Activated CD4-positive, alpha-beta memory T cell treated with anti-CD3 and anti-CD28 coated beads for 36 hours (primary cell): ENCODE measurements at regions not wholly inside any gene's neighbourhood (a gene's known extent, or its start where the extent isn't known, plus 50 kb on each side); places are given as distances from the start of the nearest gene placed in this dataset.

ENCODE experiments used
- CTCF ChIA-PET: fragments of 350-600 bp; sonication (Branson Sonifier 250); formaldehyde crosslinking; loops from one replicate; lab custom pipeline; 2021; ENCODE audit warnings: antibody characterized with exemption, inconsistent platforms; lab: Charles Lee
- POLR2A ChIA-PET: fragments of 350-600 bp; sonication (Branson Sonifier 250); formaldehyde crosslinking; loops from one replicate; lab custom pipeline; 2021; ENCODE audit warnings: antibody characterized with exemption; lab: Charles Lee
- DNase-seq: peaks from one replicate; pipeline ENCODE4 v3.0.0-alpha.2; 2020
- H3K27ac Mint-ChIP-seq: one replicate; pipeline ENCODE4 v1.8.0; 2021; ENCODE audit warnings: mixed read lengths
- H3K27me3 Mint-ChIP-seq: one replicate; pipeline ENCODE4 v1.8.0; 2021; ENCODE audit warnings: mixed read lengths
- H3K36me3 Mint-ChIP-seq: one replicate; pipeline ENCODE4 v1.8.0; 2021; ENCODE audit warnings: mixed read lengths
- H3K4me1 Mint-ChIP-seq: one replicate; pipeline ENCODE4 v1.8.0; 2021; ENCODE audit warnings: low read depth, mixed read lengths
- H3K4me3 Mint-ChIP-seq: one replicate; pipeline ENCODE4 v1.8.0; 2021; ENCODE audit warnings: mild to moderate bottlenecking, mixed read lengths
- H3K9me3 Mint-ChIP-seq: one replicate; pipeline ENCODE4 v1.8.0; 2021; ENCODE audit warnings: mixed read lengths
- intact Hi-C: fragments of 100-400 bp; cut with micrococcal nuclease; formaldehyde crosslinking; loops from one replicate; pipeline ENCODE4 v1.15.1; 2023

DNA sequence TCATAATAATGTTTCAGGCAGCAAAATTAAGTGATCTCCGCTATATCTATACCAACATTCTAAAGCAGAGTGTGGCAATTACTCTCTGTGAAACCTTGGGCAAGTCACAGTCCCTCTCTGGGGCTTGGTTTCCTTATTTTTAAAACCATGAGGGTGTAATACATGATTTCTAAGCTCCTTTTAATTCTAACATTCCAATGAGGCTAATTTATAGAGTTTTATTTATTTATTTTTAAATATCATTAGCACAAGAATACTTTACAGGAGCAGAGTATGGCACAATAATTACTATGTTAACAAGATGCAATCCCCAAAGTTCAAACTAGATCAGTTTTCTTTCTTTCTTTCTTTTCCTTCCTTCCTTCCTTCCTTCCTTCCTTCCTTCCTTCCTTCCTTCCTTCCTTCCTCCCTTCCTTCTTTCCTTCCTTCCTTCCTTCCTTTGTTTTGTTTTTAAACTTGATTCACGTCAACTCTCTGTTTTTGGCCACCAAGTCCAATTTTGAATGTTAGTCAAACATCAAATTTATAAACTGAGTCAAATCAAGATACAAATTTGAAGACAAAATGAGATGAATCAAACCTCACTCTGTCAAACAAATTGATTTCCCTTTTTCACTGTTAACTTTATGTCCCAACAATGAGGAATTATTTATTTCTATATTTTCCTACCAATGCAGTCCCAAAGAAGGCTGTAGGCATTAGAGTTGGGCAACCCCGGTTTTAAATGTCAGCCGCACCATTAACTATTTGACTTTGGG is 50.2 kb upstream of the GPR174 start:
- Mint-ChIP-seq H3K27ac (no peak overlapping the region), H3K4me3 (no peak overlapping the region), H3K27me3 (no peaks in the 10 kb centered on the region), H3K36me3 (no peaks in the 10 kb centered on the region), H3K4me1 (peaks cover 82% of the 10 kb centered on the region), H3K9me3 (no peaks in the 10 kb centered on the region)
- DNase-seq: no peak
- POLR2A ChIA-PET: interaction anchor here (1.9 kb wide), 1 partner anchor 87 kb away, joined by 6 read pairs; no protein-coding TSS in a partner anchor
- CTCF ChIA-PET: no interaction called here
- intact Hi-C loops: no loop called here
